DND-41 (cell line): ENCODE measurements at regions not wholly inside any gene's neighbourhood (a gene's known extent, or its start where the extent isn't known, plus 50 kb on each side); places are given as distances from the start of the nearest gene placed in this dataset.

Experiments used
- EZH2 ChIP-seq: IDR thresholded peaks from 3 replicates; pipeline ENCODE4 v1.6.1; 2012; ENCODE audit warnings: borderline replicate concordance, low read depth, mild to moderate bottlenecking, moderate library complexity, low read length, inconsistent platforms; ENCODE audit not compliant: severe bottlenecking
- TF ChIP-seq, protein P1 (sequence below): IDR thresholded peaks from 2 replicates; pipeline ENCODE4 v1.5.1; 2012; ENCODE audit warnings: borderline replicate concordance, low read length, moderate library complexity, mild to moderate bottlenecking; ENCODE audit not compliant: poor library complexity, severe bottlenecking; ENCODE audit errors: extremely low read depth

DNA sequence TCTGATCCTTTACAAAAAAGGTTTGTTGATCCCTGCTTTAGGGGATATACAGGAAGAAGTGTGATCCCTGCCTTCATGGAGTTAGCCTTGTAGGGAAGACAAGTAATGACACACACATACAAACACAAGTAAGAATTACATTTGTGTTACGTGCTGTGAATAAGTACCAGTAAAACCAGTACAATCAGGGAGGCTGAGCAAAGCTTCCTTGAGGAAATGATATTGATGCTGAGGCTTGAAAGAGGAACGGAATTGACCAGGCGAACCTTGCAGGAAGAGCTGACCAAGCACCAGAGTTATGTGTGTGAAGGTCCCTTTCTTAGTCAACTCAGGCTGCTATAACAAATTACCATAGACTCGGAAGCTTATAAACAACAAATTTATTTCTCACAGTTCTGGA lies 83.6 kb upstream of the CACUL1 start:
- TF ChIP-seq, protein P1, sequence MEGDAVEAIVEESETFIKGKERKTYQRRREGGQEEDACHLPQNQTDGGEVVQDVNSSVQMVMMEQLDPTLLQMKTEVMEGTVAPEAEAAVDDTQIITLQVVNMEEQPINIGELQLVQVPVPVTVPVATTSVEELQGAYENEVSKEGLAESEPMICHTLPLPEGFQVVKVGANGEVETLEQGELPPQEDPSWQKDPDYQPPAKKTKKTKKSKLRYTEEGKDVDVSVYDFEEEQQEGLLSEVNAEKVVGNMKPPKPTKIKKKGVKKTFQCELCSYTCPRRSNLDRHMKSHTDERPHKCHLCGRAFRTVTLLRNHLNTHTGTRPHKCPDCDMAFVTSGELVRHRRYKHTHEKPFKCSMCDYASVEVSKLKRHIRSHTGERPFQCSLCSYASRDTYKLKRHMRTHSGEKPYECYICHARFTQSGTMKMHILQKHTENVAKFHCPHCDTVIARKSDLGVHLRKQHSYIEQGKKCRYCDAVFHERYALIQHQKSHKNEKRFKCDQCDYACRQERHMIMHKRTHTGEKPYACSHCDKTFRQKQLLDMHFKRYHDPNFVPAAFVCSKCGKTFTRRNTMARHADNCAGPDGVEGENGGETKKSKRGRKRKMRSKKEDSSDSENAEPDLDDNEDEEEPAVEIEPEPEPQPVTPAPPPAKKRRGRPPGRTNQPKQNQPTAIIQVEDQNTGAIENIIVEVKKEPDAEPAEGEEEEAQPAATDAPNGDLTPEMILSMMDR = no peak
- no peak for TF ChIP-seq EZH2
